CD4-positive, alpha-beta memory T cell (primary cell): ENCODE measurements at regions not wholly inside any gene's neighbourhood (a gene's known extent, or its start where the extent isn't known, plus 50 kb on each side); places are given as distances from the start of the nearest gene placed in this dataset.
"Not testable (repeated sequence)": the region's sequence is repeated elsewhere in the genome, so short reads cannot be mapped to it uniquely, and the experiment has no call there.

Source experiments
- CTCF ChIA-PET: fragments of 350-600 bp; sonication (Branson Sonifier 250); formaldehyde crosslinking; loops from one replicate; lab custom pipeline; 2021; ENCODE audit warnings: inconsistent platforms; ENCODE audit not compliant: partially characterized antibody; lab: Charles Lee
- POLR2A ChIA-PET: fragments of 350-600 bp; sonication (Branson Sonifier 250); formaldehyde crosslinking; loops from one replicate; lab custom pipeline; 2021; ENCODE audit not compliant: partially characterized antibody; lab: Charles Lee
- DNase-seq, 5 donors: peaks; one replicate each; pipeline versions ENCODE4 v3.0.0 to v3.0.0-alpha.2; 2020 to 2022; ENCODE audit warnings: mixed read lengths in 1 of 5
- H3K27ac ChIP-seq: one replicate; pipeline ENCODE4 v1.7.0; 2013; ENCODE audit warnings: low read depth, low read length
- H3K27me3 ChIP-seq: 2 replicates; pipeline ENCODE4 v1.7.0; 2013; ENCODE audit warnings: mild to moderate bottlenecking, low read length, moderate library complexity; ENCODE audit not compliant: insufficient read depth
- H3K36me3 ChIP-seq: 2 replicates; pipeline ENCODE4 v1.7.0; 2013; ENCODE audit warnings: mild to moderate bottlenecking, low read length, moderate library complexity; ENCODE audit not compliant: insufficient read depth
- H3K4me1 ChIP-seq: 2 replicates; pipeline ENCODE4 v1.7.0; 2013; ENCODE audit warnings: mild to moderate bottlenecking, low read length, moderate library complexity; ENCODE audit not compliant: insufficient read depth
- H3K4me3 ChIP-seq, 2 donors: one replicate each; pipeline ENCODE4 v1.7.0; 2013; ENCODE audit warnings: low read length in 2 of 2, mild to moderate bottlenecking in 1 of 2
- H3K9me3 ChIP-seq, 2 donors: one replicate each; pipeline ENCODE4 v1.7.0; 2013; ENCODE audit warnings: low read length in 2 of 2, control low read depth in 1 of 2; ENCODE audit not compliant: control insufficient read depth in 1 of 2
- H3K27ac Mint-ChIP-seq, 7 donors: one replicate each; pipeline ENCODE4 v1.8.0; 2020 to 2021; ENCODE audit warnings: mixed read lengths in 7 of 7, mild to moderate bottlenecking in 6 of 7, inconsistent platforms in 3 of 7, moderate library complexity in 3 of 7
- H3K27me3 Mint-ChIP-seq, 2 donors: one replicate each; pipeline ENCODE4 v1.8.0; 2020 to 2021; ENCODE audit warnings: mixed read lengths in 2 of 2
- H3K36me3 Mint-ChIP-seq, 2 donors: one replicate each; pipeline ENCODE4 v1.8.0; 2020 to 2021; ENCODE audit warnings: mixed read lengths in 2 of 2, inconsistent platforms in 1 of 2, mild to moderate bottlenecking in 1 of 2
- H3K4me1 Mint-ChIP-seq, 4 donors: one replicate each; pipeline ENCODE4 v1.8.0; 2020 to 2021; ENCODE audit warnings: mixed read lengths in 4 of 4, mild to moderate bottlenecking in 1 of 4
- H3K4me3 Mint-ChIP-seq, 8 donors: one replicate each; pipeline ENCODE4 v1.8.0; 2020 to 2021; ENCODE audit warnings: mixed read lengths in 8 of 8, mild to moderate bottlenecking in 7 of 8, moderate library complexity in 6 of 8, inconsistent platforms in 3 of 8
- H3K9me3 Mint-ChIP-seq, 8 donors: one replicate each; pipeline ENCODE4 v1.8.0; 2020 to 2021; ENCODE audit warnings: mixed read lengths in 8 of 8, mild to moderate bottlenecking in 5 of 8, inconsistent platforms in 3 of 8, moderate library complexity in 1 of 8
- intact Hi-C: fragments of 100-400 bp; cut with micrococcal nuclease; formaldehyde crosslinking; loops from one replicate; pipeline ENCODE4 v1.15.1; 2023

GRCh38 chr3:87791248-87792027 lies 267.4 kb downstream of the CGGBP1 start:
- DNase-seq, result no peak
- H3K27ac ChIP-seq, result no peak overlapping the region
- no peak overlapping the region for H3K4me3 ChIP-seq
- Mint-ChIP-seq H3K27me3 (peaks cover 44 to 50% of the 10 kb centered on the region in 2 donors), H3K4me3 (no peak overlapping the region), H3K4me1 (peaks cover 18 to 23% (median 21%) of the 10 kb centered on the region in 4 donors), H3K36me3 (no peaks in the 10 kb centered on the region), H3K27ac (no peak overlapping the region), H3K9me3 (peaks cover 0 to 3% (median 0%) of the 10 kb centered on the region in 8 donors)
- no peaks in the 10 kb centered on the region for H3K4me1 ChIP-seq
- POLR2A ChIA-PET, result no interaction called here
- H3K36me3 ChIP-seq, result no peaks in the 10 kb centered on the region
- CTCF ChIA-PET, result no interaction called here
- intact Hi-C loops, result no loop called here
- no peaks in the 10 kb centered on the region for H3K9me3 ChIP-seq
- H3K27me3 ChIP-seq, result peaks cover 18% of the 10 kb centered on the region

GRCh38 chr3:87789049-87789448 lies 269.8 kb downstream of the CGGBP1 start:
- DNase-seq, H3K27ac Mint-ChIP-seq, H3K4me3 Mint-ChIP-seq, H3K36me3 Mint-ChIP-seq, H3K9me3 Mint-ChIP-seq, POLR2A ChIA-PET, H3K36me3 ChIP-seq, H3K4me3 ChIP-seq, H3K9me3 ChIP-seq, H3K4me1 ChIP-seq, H3K27ac ChIP-seq, intact Hi-C loops, CTCF ChIA-PET: not testable (repeated sequence)
- H3K27me3 ChIP-seq, result peaks cover 11% of the 10 kb centered on the region
- H3K4me1 Mint-ChIP-seq, result peaks cover 11 to 16% (median 15%) of the 10 kb centered on the region in 4 donors
- peaks cover 35 to 37% of the 10 kb centered on the region in 2 donors for H3K27me3 Mint-ChIP-seq

GRCh38 chr3:87788516-87788915 lies 270.3 kb downstream of the CGGBP1 start:
- intact Hi-C loops, result no loop called here
- Histone ChIP-seq H3K27ac (no peak overlapping the region), H3K36me3 (no peaks in the 10 kb centered on the region), H3K27me3 (peaks cover 9% of the 10 kb centered on the region), H3K4me3 (no peak overlapping the region), H3K9me3 (no peaks in the 10 kb centered on the region), H3K4me1 (no peaks in the 10 kb centered on the region)
- CTCF ChIA-PET, result no interaction called here
- H3K4me3 Mint-ChIP-seq, result no peak overlapping the region
- peaks cover 30 to 33% of the 10 kb centered on the region in 2 donors for H3K27me3 Mint-ChIP-seq
- peaks cover 0 to 3% (median 0%) of the 10 kb centered on the region in 8 donors for H3K9me3 Mint-ChIP-seq
- POLR2A ChIA-PET, result no interaction called here
- peaks cover 9 to 14% (median 12%) of the 10 kb centered on the region in 4 donors for H3K4me1 Mint-ChIP-seq
- H3K27ac Mint-ChIP-seq, result no peak overlapping the region
- H3K36me3 Mint-ChIP-seq, result no peaks in the 10 kb centered on the region
- no peak for DNase-seq

GRCh38 chr3:87780811-87781210 lies 278.0 kb downstream of the CGGBP1 start:
- Histone ChIP-seq H3K27me3 (no peaks in the 10 kb centered on the region), H3K36me3 (no peaks in the 10 kb centered on the region), H3K4me1 (no peaks in the 10 kb centered on the region), H3K4me3 (no peak overlapping the region), H3K9me3 (no peaks in the 10 kb centered on the region), H3K27ac (no peak overlapping the region)
- Mint-ChIP-seq H3K36me3 (no peaks in the 10 kb centered on the region), H3K4me1 (no peaks in the 10 kb centered on the region), H3K27me3 (peaks cover 13% of the 10 kb centered on the region in 2 donors), H3K9me3 (peaks cover 0 to 19% (median 9%) of the 10 kb centered on the region in 8 donors), H3K27ac (no peak overlapping the region), H3K4me3 (no peak overlapping the region)
- ChIA-PET POLR2A (no interaction called here), CTCF (no interaction called here)
- intact Hi-C loops, result no loop called here
- DNase-seq, result no peak

GRCh38 chr3:87778876-87779275 lies 279.9 kb downstream of the CGGBP1 start:
- intact Hi-C loops, result no loop called here

GRCh38 chr3:87771337-87772192 lies 287.2 kb downstream of the CGGBP1 start:
- peak; percentile 27 to 39 (median 32) for DNase-seq
- Mint-ChIP-seq H3K36me3 (no peaks in the 10 kb centered on the region), H3K9me3 (peaks cover 0 to 5% (median 3%) of the 10 kb centered on the region in 8 donors), H3K4me1 (peaks cover 0 to 2% (median 0%) of the 10 kb centered on the region in 4 donors), H3K27ac (no peak overlapping the region), H3K4me3 (no peak overlapping the region), H3K27me3 (peaks cover 4 to 16% of the 10 kb centered on the region in 2 donors)
- ChIA-PET POLR2A (no interaction called here), CTCF (interaction anchor here (0.6 to 1.7 kb wide), 12 partner anchors 8 to 680 kb away, joined by 3 to 17 read pairs (median 3); no protein-coding TSS in a partner anchor)
- Histone ChIP-seq H3K27me3 (no peaks in the 10 kb centered on the region), H3K4me1 (no peaks in the 10 kb centered on the region), H3K27ac (no peak overlapping the region), H3K4me3 (no peak overlapping the region), H3K36me3 (no peaks in the 10 kb centered on the region), H3K9me3 (no peaks in the 10 kb centered on the region)
- intact Hi-C loops, result loop anchor here (1.0 kb wide), 2 partner anchors 232 to 409 kb away; no protein-coding TSS in a partner anchor

More at GRCh38 chr3:87778876-87779275, 279.9 kb downstream of the CGGBP1 start:
- Mint-ChIP-seq H3K9me3 (peaks cover 0 to 19% (median 9%) of the 10 kb centered on the region in 8 donors), H3K4me3 (no peak overlapping the region), H3K27ac (no peak overlapping the region), H3K4me1 (no peaks in the 10 kb centered on the region), H3K27me3 (peaks cover 15 to 20% of the 10 kb centered on the region in 2 donors), H3K36me3 (no peaks in the 10 kb centered on the region)
- no peaks in the 10 kb centered on the region for H3K36me3 ChIP-seq
- no peak overlapping the region for H3K27ac ChIP-seq
- CTCF ChIA-PET, result no interaction called here
- H3K9me3 ChIP-seq, result no peaks in the 10 kb centered on the region
- POLR2A ChIA-PET, result no interaction called here
- H3K4me3 ChIP-seq, result no peak overlapping the region
- no peak for DNase-seq
- no peaks in the 10 kb centered on the region for H3K27me3 ChIP-seq
- no peaks in the 10 kb centered on the region for H3K4me1 ChIP-seq

- Mint-ChIP-seq H3K9me3 (no peaks in the 10 kb centered on the region), H3K27me3 (peaks cover 0 to 6% of the 10 kb centered on the region in 2 donors), H3K27ac (no peak overlapping the region), H3K4me1 (peaks cover 0 to 2% (median 0%) of the 10 kb centered on the region in 4 donors), H3K36me3 (no peaks in the 10 kb centered on the region), H3K4me3 (no peak overlapping the region)
- H3K36me3 ChIP-seq, result no peaks in the 10 kb centered on the region
- H3K4me3 ChIP-seq, result no peak overlapping the region
- CTCF ChIA-PET, result interaction anchor here (1.3 to 1.9 kb wide), 2 partner anchors 238 to 346 kb away, joined by 6 to 8 read pairs; no protein-coding TSS in a partner anchor
- no peaks in the 10 kb centered on the region for H3K27me3 ChIP-seq
- H3K9me3 ChIP-seq, result no peaks in the 10 kb centered on the region
- POLR2A ChIA-PET, result no interaction called here
- DNase-seq, result no peak
- intact Hi-C loops, result no loop called here
- no peaks in the 10 kb centered on the region for H3K4me1 ChIP-seq
- H3K27ac ChIP-seq, result no peak overlapping the region
Observed at GRCh38 chr3:87766721-87767120, 292.1 kb downstream of the CGGBP1 start.
